ENCODE measurements at regions not wholly inside any gene's neighbourhood (a gene's known extent, or its start where the extent isn't known, plus 50 kb on each side); places are given as distances from the start of the nearest gene placed in this dataset.

GRCh38 chr18:40534723-40535122, 1420.3 kb upstream of the PIK3C3 start:
- DNase-seq, result no peak
- Histone ChIP-seq H3K9me3 (ENCODE audit: control insufficient read depth in 2 of 3, insufficient read depth in 1 of 3, low read length in 3 of 3) (no peaks in the 10 kb centered on the region), H3K4me3 (ENCODE audit: low read length in 3 of 3) (no peak overlapping the region), H3K9ac (ENCODE audit: low read length in 3 of 3) (no peak overlapping the region), H3K36me3 (ENCODE audit: control insufficient read depth in 2 of 3, insufficient read depth in 3 of 3, low read length in 3 of 3) (no peaks in the 10 kb centered on the region), H3K27me3 (ENCODE audit: control insufficient read depth, insufficient read depth, low read length) (no peaks in the 10 kb centered on the region), H3K4me1 (ENCODE audit: control insufficient read depth in 2 of 3, insufficient read depth in 2 of 3, low read depth in 1 of 3, low read length in 3 of 3) (no peaks in the 10 kb centered on the region), H3K27ac (ENCODE audit: low read depth in 2 of 2, low read length in 2 of 2) (no peak overlapping the region)
- no peak for FAIRE-seq
- intact Hi-C loops (cut with DNase I), result no loop called here
- no peak for TF ChIP-seq CTCF (IDR thresholded peaks at IDR 0.05; ENCODE audit: borderline replicate concordance, extremely low read depth, insufficient read depth)

- FAIRE-seq (no peak), DNase-seq (no peak)
- H3K9me3 ChIP-seq (ENCODE audit: control insufficient read depth in 2 of 3, insufficient read depth in 1 of 3, low read length in 3 of 3), result no peaks in the 10 kb centered on the region
- H3K4me3 ChIP-seq (ENCODE audit: low read length in 3 of 3), result no peak overlapping the region
- no peaks in the 10 kb centered on the region for H3K4me1 ChIP-seq (ENCODE audit: control insufficient read depth in 2 of 3, insufficient read depth in 2 of 3, low read depth in 1 of 3, low read length in 3 of 3)
- no peak for TF ChIP-seq CTCF (IDR thresholded peaks at IDR 0.05; ENCODE audit: borderline replicate concordance, extremely low read depth, insufficient read depth)
- no peaks in the 10 kb centered on the region for H3K27me3 ChIP-seq (ENCODE audit: control insufficient read depth, insufficient read depth, low read length)
- H3K27ac ChIP-seq (ENCODE audit: low read depth in 2 of 2, low read length in 2 of 2), result no peak overlapping the region
- no peak overlapping the region for H3K9ac ChIP-seq (ENCODE audit: low read length in 3 of 3)
- intact Hi-C loops (cut with DNase I), result no loop called here
- no peaks in the 10 kb centered on the region for H3K36me3 ChIP-seq (ENCODE audit: control insufficient read depth in 2 of 3, insufficient read depth in 3 of 3, low read length in 3 of 3)
Measured at GRCh38 chr18:40532046-40532445, 1423.0 kb upstream of the PIK3C3 start.

- no peaks in the 10 kb centered on the region for H3K4me1 ChIP-seq (ENCODE audit: control insufficient read depth in 2 of 3, insufficient read depth in 2 of 3, low read depth in 1 of 3, low read length in 3 of 3)
- no peak overlapping the region for H3K27ac ChIP-seq (ENCODE audit: low read depth in 2 of 2, low read length in 2 of 2)
- no peaks in the 10 kb centered on the region for H3K9me3 ChIP-seq (ENCODE audit: control insufficient read depth in 2 of 3, insufficient read depth in 1 of 3, low read length in 3 of 3)
- no peak for DNase-seq
- TF ChIP-seq CTCF (IDR thresholded peaks at IDR 0.05; ENCODE audit: borderline replicate concordance, extremely low read depth, insufficient read depth), result no peak
- no peak overlapping the region for H3K4me3 ChIP-seq (ENCODE audit: low read length in 3 of 3)
- H3K27me3 ChIP-seq (ENCODE audit: control insufficient read depth, insufficient read depth, low read length), result no peaks in the 10 kb centered on the region
- H3K36me3 ChIP-seq (ENCODE audit: control insufficient read depth in 2 of 3, insufficient read depth in 3 of 3, low read length in 3 of 3), result no peaks in the 10 kb centered on the region
- intact Hi-C loops (cut with DNase I), result no loop called here
- no peak overlapping the region for H3K9ac ChIP-seq (ENCODE audit: low read length in 3 of 3)
- FAIRE-seq, result no peak
Measured at GRCh38 chr18:40531051-40531450, 1424.0 kb upstream of the PIK3C3 start.

GRCh38 chr18:40529478-40529877, 1425.6 kb upstream of the PIK3C3 start:
- no peak for TF ChIP-seq CTCF (IDR thresholded peaks at IDR 0.05; ENCODE audit: borderline replicate concordance, extremely low read depth, insufficient read depth)
- no peak for FAIRE-seq
- H3K27me3 ChIP-seq (ENCODE audit: control insufficient read depth, insufficient read depth, low read length), result no peaks in the 10 kb centered on the region
- H3K4me3 ChIP-seq (ENCODE audit: low read length in 3 of 3), result no peak overlapping the region
- no peak for DNase-seq
- H3K9me3 ChIP-seq (ENCODE audit: control insufficient read depth in 2 of 3, insufficient read depth in 1 of 3, low read length in 3 of 3), result no peaks in the 10 kb centered on the region
- no peaks in the 10 kb centered on the region for H3K4me1 ChIP-seq (ENCODE audit: control insufficient read depth in 2 of 3, insufficient read depth in 2 of 3, low read depth in 1 of 3, low read length in 3 of 3)
- intact Hi-C loops (cut with DNase I), result no loop called here
- H3K27ac ChIP-seq (ENCODE audit: low read depth in 2 of 2, low read length in 2 of 2), result no peak overlapping the region
- H3K9ac ChIP-seq (ENCODE audit: low read length in 3 of 3), result no peak overlapping the region
- no peaks in the 10 kb centered on the region for H3K36me3 ChIP-seq (ENCODE audit: control insufficient read depth in 2 of 3, insufficient read depth in 3 of 3, low read length in 3 of 3)
